HepG2 (cell line): ENCODE measurements at regions not wholly inside any gene's neighbourhood (a gene's known extent, or its start where the extent isn't known, plus 50 kb on each side); places are given as distances from the start of the nearest gene placed in this dataset.

Experiments
- HCFC1 ChIP-seq: fragments of 150-350 bp; IDR thresholded peaks from 2 replicates; pipeline ENCODE4 v1.6.1; 2014; ENCODE audit warnings: low read depth, low read length
- HDAC6 ChIP-seq: fragments of 200-600 bp; sonication (generic); IDR thresholded peaks from 2 replicates; pipeline ENCODE4 v1.7.0; 2017; ENCODE audit warnings: mild to moderate bottlenecking, antibody characterized with exemption, low read length, low read depth
- KDM4B ChIP-seq: sonication (generic); formaldehyde crosslinking; IDR thresholded peaks from 2 replicates; pipeline ENCODE4 v1.4.0; 2020; ENCODE audit warnings: missing genetic modification reagents
- RARA ChIP-seq: IDR thresholded peaks from 2 replicates; pipeline ENCODE4 v1.6.1; 2016; ENCODE audit warnings: missing genetic modification reagents, missing compliant biosample characterization
- RBFOX2 ChIP-seq: fragments of 200-400 bp; formaldehyde crosslinking; IDR thresholded peaks from 2 replicates; pipeline ENCODE4 v1.6.1; 2017; ENCODE audit warnings: low read depth, mild to moderate bottlenecking, low read length
- TERF1 ChIP-seq: sonication (generic); formaldehyde crosslinking; IDR thresholded peaks from 2 replicates; pipeline ENCODE4 v1.8.0; 2022; ENCODE audit warnings: mild to moderate bottlenecking, missing genetic modification reagents, moderate library complexity
- ZFP36L2 ChIP-seq: sonication (generic); formaldehyde crosslinking; IDR thresholded peaks from 2 replicates; pipeline ENCODE4 v1.4.0; 2020; ENCODE audit warnings: missing genetic modification reagents
- ZNF512B ChIP-seq: sonication (generic); formaldehyde crosslinking; IDR thresholded peaks from 2 replicates; pipeline ENCODE4 v1.5.1; 2020; ENCODE audit warnings: missing genetic modification reagents, mild to moderate bottlenecking, borderline replicate concordance
- ZNF543 ChIP-seq: sonication (generic); formaldehyde crosslinking; IDR thresholded peaks from 2 replicates; pipeline ENCODE4 v1.4.0; 2020; ENCODE audit warnings: mild to moderate bottlenecking, missing genetic modification reagents
- TF ChIP-seq, protein P1 (sequence below): sonication (generic); formaldehyde crosslinking; IDR thresholded peaks from 2 replicates; pipeline ENCODE4 v1.5.0; 2020; ENCODE audit warnings: missing genetic modification reagents, mild to moderate bottlenecking, borderline replicate concordance

GRCh38 chr2:239673641-239674040 lies 272.8 kb upstream of the HDAC4 start (continued):
- TF ChIP-seq ZNF512B (CRISPR knock-in tag) (no peak), ZNF543 (CRISPR knock-in tag) (no peak), RBFOX2 (no peak), HCFC1 (no peak), ZFP36L2 (CRISPR knock-in tag) (no peak), TERF1 (CRISPR knock-in tag) (no peak), RARA (no peak), HDAC6 (no peak), KDM4B (CRISPR knock-in tag) (no peak)
- TF ChIP-seq, protein P1, sequence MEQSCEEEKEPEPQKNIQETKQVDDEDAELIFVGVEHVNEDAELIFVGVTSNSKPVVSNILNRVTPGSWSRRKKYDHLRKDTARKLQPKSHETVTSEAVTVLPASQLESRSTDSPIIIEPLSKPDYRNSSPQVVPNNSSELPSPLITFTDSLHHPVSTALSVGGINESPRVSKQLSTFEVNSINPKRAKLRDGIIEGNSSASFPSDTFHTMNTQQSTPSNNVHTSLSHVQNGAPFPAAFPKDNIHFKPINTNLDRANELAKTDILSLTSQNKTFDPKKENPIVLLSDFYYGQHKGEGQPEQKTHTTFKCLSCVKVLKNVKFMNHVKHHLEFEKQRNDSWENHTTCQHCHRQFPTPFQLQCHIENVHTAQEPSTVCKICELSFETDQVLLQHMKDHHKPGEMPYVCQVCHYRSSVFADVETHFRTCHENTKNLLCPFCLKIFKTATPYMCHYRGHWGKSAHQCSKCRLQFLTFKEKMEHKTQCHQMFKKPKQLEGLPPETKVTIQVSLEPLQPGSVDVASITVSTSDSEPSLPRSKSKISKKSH (CRISPR knock-in tag), result no peak
